GM18511 (cell line): ENCODE measurements at regions not wholly inside any gene's neighbourhood (a gene's known extent, or its start where the extent isn't known, plus 50 kb on each side); places are given as distances from the start of the nearest gene placed in this dataset.
"Not testable (repeated sequence)": the region's sequence is repeated elsewhere in the genome, so short reads cannot be mapped to it uniquely, and the experiment has no call there.

ENCODE experiments used
- ATAC-seq: cut with Tn5 transposase; IDR thresholded peaks from one replicate; pipeline ENCODE4 v1.9.1; 2021; ENCODE audit warnings: mild to moderate bottlenecking, moderate library complexity; ENCODE audit not compliant: unreplicated experiment

GRCh38 chr9:94188246-94188645 is 70.9 kb upstream of the ZNF169 start:
- no peak for ATAC-seq

DNA sequence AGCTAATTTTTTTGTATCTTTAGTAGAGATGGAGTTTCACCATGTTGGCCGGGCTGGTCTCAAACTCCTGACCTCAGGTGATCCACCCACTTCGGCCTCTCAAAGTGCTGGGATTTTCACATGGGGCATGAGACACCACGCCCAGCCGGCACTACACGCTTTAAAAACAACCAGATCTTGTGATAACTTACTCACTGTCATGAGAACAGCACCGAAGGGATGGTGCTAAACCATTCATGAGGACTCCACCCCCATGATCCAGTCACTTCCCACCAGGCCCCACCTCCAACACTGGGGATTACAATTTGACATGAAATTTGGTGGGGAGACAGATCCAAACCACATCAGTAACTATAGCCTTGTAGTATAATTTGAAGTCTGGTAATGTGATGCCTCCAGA is 67.4 kb upstream of the ZNF169 start:
- ATAC-seq, result not testable (repeated sequence)

DNA sequence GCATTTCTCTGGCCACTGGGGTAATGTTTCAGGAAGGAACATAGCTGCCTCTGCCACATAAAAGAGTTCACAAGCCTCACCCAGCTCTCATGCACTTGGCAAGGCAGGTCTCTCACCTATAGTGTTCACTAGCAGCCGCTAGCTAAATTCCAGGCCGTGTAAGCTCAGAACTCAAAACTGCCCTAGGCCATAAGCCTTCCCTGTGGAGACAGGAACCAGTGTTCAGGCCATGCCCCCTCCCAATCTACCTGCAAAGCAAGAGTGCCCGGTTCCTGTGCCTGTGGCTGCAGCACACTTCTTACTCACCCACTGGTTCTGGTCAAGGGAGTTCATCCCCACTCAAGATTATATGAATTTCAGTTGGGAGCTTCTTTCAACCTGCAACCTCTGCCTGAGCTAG is 60.7 kb upstream of the ZNF169 start:
- no peak for ATAC-seq

DNA sequence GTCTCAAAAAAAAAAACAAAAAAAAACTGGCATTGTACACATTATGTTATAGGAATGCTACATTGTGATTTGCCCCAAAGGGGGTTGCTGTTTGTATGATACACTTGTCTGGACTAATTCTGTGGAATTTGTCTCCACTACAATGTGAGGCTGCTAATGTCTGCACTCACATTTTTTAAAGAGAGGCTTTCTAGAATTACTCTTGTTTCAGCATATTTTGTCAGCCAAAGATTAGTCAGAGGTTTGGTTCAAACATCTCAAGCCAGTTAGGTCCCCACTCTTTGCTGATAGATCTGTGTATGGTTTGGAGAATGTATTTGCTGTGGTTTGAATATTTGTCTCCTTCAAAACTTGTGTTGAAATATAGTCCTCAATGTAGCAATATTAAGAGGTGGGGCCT is 59.3 kb upstream of the ZNF169 start:
- no peak for ATAC-seq

DNA sequence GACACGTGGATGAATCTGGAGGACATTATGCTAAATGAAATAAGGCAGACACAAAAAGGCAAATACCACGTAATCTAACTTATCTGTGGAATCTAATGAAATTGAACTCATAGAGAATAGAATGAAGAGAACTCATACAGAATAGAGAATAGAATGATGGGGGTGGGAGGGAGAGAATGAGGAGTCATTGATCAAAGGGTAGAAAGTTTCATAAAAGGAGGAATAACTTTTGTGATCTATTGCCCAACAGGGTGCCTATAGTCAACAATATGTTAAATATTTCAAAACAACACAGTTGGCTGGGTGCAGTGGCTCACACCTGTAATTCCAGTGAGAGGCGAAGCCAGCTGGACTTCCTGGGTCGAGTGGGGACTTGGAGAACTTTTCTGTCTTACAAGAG is 54.9 kb upstream of the ZNF169 start:
- no peak for ATAC-seq

GRCh38 chr9:94207781-94208180 is 51.3 kb upstream of the ZNF169 start:
- ATAC-seq, result no peak
